ENCODE measurements at regions not wholly inside any gene's neighbourhood (a gene's known extent, or its start where the extent isn't known, plus 50 kb on each side); places are given as distances from the start of the nearest gene placed in this dataset.
"Not testable (repeated sequence)": the region's sequence is repeated elsewhere in the genome, so short reads cannot be mapped to it uniquely, and the experiment has no call there.

DNA sequence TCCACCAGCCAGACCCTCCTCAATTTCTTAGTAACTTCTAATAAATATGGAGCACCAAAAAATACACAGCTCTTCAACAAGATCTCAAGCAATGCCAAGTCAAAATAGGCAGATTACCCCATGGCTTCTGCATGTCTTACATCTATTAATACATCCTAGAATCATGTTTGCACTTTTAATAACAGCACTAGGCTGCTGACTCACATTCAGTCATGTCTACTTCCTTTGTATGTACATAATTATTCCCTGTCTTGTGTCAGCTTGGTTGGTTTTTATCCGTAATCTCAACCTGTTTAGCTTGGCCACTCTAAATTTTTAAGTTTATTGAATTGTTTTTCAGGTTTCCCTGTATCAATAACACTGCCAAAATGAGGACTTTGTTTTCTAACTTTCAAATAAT is 420.1 kb upstream of the ACVR2A start:
- Mint-ChIP-seq H3K9me3 (no peaks in the 10 kb centered on the region), H3K27me3 (ENCODE audit: low read depth) (no peaks in the 10 kb centered on the region), H3K27ac (no peak overlapping the region), H3K4me3 (no peak overlapping the region), H3K36me3 (no peaks in the 10 kb centered on the region), H3K4me1 (peaks cover 5% of the 10 kb centered on the region)
- no peak for DNase-seq (ENCODE audit: low spot score in 2 of 2, unreplicated experiment in 2 of 2)
- TF ChIP-seq, protein P1, sequence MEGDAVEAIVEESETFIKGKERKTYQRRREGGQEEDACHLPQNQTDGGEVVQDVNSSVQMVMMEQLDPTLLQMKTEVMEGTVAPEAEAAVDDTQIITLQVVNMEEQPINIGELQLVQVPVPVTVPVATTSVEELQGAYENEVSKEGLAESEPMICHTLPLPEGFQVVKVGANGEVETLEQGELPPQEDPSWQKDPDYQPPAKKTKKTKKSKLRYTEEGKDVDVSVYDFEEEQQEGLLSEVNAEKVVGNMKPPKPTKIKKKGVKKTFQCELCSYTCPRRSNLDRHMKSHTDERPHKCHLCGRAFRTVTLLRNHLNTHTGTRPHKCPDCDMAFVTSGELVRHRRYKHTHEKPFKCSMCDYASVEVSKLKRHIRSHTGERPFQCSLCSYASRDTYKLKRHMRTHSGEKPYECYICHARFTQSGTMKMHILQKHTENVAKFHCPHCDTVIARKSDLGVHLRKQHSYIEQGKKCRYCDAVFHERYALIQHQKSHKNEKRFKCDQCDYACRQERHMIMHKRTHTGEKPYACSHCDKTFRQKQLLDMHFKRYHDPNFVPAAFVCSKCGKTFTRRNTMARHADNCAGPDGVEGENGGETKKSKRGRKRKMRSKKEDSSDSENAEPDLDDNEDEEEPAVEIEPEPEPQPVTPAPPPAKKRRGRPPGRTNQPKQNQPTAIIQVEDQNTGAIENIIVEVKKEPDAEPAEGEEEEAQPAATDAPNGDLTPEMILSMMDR (IDR thresholded peaks at IDR 0.05; ENCODE audit: unreplicated experiment): no peak

DNA sequence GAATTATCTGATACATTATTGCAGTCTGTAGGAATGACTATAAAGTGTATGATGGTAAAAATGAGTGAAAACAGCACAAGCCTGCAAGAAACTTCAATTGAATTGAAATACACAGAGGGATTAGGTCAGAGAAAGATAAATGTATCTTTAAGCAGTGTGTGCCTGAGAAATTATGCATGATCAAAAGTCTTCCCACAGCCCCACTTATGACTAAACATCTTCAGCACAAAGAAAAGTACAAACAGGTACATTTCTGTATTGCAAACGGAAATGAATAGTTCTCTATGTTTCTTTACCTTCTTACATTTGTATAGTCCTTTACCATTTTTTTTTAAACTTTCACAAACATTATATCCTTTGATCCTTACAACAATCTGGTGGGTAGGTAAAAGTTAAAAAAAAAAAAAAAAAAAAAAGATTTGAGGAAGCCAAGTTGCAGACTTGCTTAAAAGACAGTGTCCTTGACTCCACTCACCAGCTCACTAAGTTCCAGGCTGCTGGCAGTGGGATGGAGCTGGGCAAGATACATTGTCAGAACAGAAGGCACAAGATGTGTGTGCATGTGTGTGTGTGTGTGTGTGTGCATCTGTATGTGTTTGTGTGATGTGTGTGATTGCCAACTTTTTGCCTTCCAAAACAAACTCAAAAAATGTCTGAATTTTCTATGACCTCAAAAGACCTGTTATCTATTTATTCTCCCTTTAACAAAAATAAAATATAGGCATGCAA is 423.7 kb upstream of the ACVR2A start:
- no peaks in the 10 kb centered on the region for H3K9me3 Mint-ChIP-seq
- peaks cover 9% of the 10 kb centered on the region for H3K4me1 Mint-ChIP-seq
- H3K27me3 Mint-ChIP-seq (ENCODE audit: low read depth): no peaks in the 10 kb centered on the region
- no peaks in the 10 kb centered on the region for H3K36me3 Mint-ChIP-seq
- H3K4me3 Mint-ChIP-seq: no peak overlapping the region
- TF ChIP-seq, protein P1 (IDR thresholded peaks at IDR 0.05; ENCODE audit: unreplicated experiment): no peak
- no peak for DNase-seq (ENCODE audit: low spot score in 2 of 2, unreplicated experiment in 2 of 2)
- no peak overlapping the region for H3K27ac Mint-ChIP-seq

DNA sequence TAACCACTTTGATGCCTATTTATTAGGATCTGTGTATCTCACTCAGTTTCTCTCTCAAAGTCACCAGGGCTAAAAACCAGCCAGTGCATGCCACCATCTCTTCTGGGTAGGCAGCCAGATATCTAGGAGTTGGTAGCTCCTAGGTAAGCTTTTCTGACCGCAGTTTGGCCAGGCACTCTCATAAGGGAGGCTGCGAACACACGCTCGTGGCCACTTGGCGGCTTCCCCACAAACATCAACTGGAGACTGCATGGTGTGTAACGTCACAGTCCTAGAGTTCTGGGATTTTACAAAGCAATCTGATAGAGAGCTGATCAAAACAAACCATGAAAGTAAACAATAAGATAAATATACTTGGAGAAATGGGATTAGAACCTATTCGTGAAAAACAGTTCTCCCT is 424.3 kb upstream of the ACVR2A start:
- no peaks in the 10 kb centered on the region for H3K27me3 Mint-ChIP-seq (ENCODE audit: low read depth)
- TF ChIP-seq, protein P1 (IDR thresholded peaks at IDR 0.05; ENCODE audit: unreplicated experiment): no peak
- peaks cover 9% of the 10 kb centered on the region for H3K4me1 Mint-ChIP-seq
- no peaks in the 10 kb centered on the region for H3K9me3 Mint-ChIP-seq
- DNase-seq (ENCODE audit: low spot score in 2 of 2, unreplicated experiment in 2 of 2): no peak
- H3K27ac Mint-ChIP-seq: no peak overlapping the region
- H3K4me3 Mint-ChIP-seq: no peak overlapping the region
- H3K36me3 Mint-ChIP-seq: no peaks in the 10 kb centered on the region

DNA sequence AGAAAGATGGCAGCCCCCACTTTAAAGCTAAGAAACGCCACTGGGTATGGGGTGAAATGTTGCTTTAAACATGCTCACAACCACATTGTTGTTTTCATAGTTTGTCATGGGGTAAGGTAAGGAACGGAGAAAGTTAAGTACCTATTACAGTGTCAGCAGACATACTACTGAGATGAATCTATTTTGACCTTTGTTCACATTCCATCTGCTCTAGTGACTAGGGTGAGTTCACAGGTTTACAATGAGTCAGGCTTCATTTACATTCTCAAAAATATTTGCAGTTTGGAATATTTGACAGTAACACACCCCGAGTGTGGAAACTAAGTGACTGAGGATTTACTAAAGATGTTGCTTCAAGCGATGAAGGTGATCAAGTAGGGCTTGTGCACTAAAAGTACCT is 428.7 kb upstream of the ACVR2A start:
- no peaks in the 10 kb centered on the region for H3K27me3 Mint-ChIP-seq (ENCODE audit: low read depth)
- no peak overlapping the region for H3K27ac Mint-ChIP-seq
- H3K4me3 Mint-ChIP-seq: no peak overlapping the region
- H3K36me3 Mint-ChIP-seq: peaks cover 3% of the 10 kb centered on the region
- no peak for DNase-seq (ENCODE audit: low spot score in 2 of 2, unreplicated experiment in 2 of 2)
- H3K9me3 Mint-ChIP-seq: peaks cover 38% of the 10 kb centered on the region
- H3K4me1 Mint-ChIP-seq: peaks cover 8% of the 10 kb centered on the region
- TF ChIP-seq, protein P1 (IDR thresholded peaks at IDR 0.05; ENCODE audit: unreplicated experiment): no peak

DNA sequence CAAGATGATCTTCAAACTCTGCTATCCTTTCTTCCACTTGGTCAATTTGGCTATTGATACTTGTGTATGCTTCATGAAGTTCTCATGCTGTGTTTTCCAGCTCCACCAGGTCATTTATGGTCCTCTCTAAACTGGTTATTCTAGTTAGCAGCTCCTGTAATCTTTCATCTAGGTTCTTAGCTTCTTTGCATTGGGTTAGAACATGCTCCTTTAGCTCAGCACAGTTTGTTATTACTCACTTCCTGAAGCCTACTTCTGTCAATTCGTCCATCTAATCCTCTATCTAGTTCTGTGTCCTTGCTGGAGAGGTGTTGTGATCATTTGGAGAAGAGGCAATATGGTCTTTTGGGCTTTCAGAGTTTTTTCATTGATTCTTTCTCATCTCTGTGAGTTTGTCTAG is 430.2 kb upstream of the ACVR2A start:
- H3K27me3 Mint-ChIP-seq (ENCODE audit: low read depth); H3K4me3 Mint-ChIP-seq: not testable (repeated sequence)

DNA sequence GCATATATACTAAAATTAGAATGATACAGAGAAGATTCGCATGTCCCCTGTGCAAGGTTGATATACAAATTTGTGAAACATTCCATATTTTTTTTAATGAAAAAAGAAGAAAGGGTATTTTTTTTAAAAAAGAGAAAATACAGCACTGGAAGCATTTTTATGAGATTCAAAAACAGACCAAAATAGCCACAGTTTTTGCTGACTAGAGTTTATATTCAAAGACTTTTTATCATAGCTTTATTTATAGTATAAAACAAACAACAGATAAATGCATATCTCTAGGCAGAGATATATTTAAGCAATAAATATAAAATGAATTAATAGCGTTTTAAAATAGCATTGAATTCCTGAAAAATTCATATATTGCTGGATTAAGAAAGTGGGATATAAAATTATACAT is 436.5 kb upstream of the ACVR2A start:
- Mint-ChIP-seq H3K27me3 (ENCODE audit: low read depth) (no peaks in the 10 kb centered on the region), H3K36me3 (peaks cover 5% of the 10 kb centered on the region), H3K4me1 (no peaks in the 10 kb centered on the region), H3K27ac (no peak overlapping the region), H3K4me3 (no peak overlapping the region), H3K9me3 (peaks cover 44% of the 10 kb centered on the region)
- no peak for DNase-seq (ENCODE audit: low spot score in 2 of 2, unreplicated experiment in 2 of 2)
- TF ChIP-seq, protein P1 (IDR thresholded peaks at IDR 0.05; ENCODE audit: unreplicated experiment): no peak

More for the DNA sequence above, 430.2 kb upstream of the ACVR2A start:
- H3K9me3 Mint-ChIP-seq: peaks cover 48% of the 10 kb centered on the region
- H3K4me1 Mint-ChIP-seq; H3K36me3 Mint-ChIP-seq; DNase-seq (ENCODE audit: low spot score in 2 of 2, unreplicated experiment in 2 of 2); H3K27ac Mint-ChIP-seq: not testable (repeated sequence)

Measured in mesothelial cell of epicardium (in vitro differentiated cells).